ENCODE measurements at regions not wholly inside any gene's neighbourhood (a gene's known extent, or its start where the extent isn't known, plus 50 kb on each side); places are given as distances from the start of the nearest gene placed in this dataset.

DNA sequence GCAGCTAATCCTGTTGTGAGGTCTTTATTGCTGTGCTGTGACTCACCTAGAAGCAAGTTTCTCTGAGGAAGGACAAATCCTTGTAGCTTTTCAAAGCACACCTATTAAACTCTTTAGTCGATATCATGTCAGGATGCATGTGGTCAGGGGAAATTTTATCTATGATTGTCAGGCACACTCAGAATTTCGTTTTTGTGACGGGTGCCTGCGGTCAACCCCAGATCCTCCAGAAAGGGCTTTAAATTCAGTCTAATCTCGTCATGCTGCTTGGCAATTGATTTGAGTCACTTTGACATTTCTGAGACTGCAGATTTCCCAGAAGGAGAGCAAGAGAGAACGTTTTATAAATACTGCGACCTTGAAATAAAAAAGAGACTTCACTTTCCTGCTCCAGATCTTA, 316.9 kb downstream of the FGF9 start:
- no peaks in the 10 kb centered on the region for H3K36me3 ChIP-seq
- intact Hi-C loops (cut with DNase I; ENCODE audit: low total_unique reads) = no loop called here

GRCh38 chr13:21988624-21989023, 317.8 kb downstream of the FGF9 start:
- H3K4me3 ChIP-seq = no peak overlapping the region
- H3K4me1 ChIP-seq = no peaks in the 10 kb centered on the region
- no peak for TF ChIP-seq CTCF (IDR thresholded peaks at IDR 0.05)
- no peak for DNase-seq (ENCODE audit: low spot score in 2 of 2)
- H3K27ac ChIP-seq = no peak overlapping the region
- no peaks in the 10 kb centered on the region for H3K9me3 ChIP-seq
- no peaks in the 10 kb centered on the region for H3K36me3 ChIP-seq
- intact Hi-C loops (cut with DNase I; ENCODE audit: low total_unique reads) = no loop called here
- H3K27me3 ChIP-seq = no peaks in the 10 kb centered on the region

More for the DNA sequence above, 316.9 kb downstream of the FGF9 start:
- Histone ChIP-seq H3K27ac (no peak overlapping the region), H3K9me3 (no peaks in the 10 kb centered on the region), H3K4me3 (no peak overlapping the region), H3K4me1 (no peaks in the 10 kb centered on the region), H3K27me3 (no peaks in the 10 kb centered on the region)
- DNase-seq (ENCODE audit: low spot score in 2 of 2) = no peak
- TF ChIP-seq CTCF (IDR thresholded peaks at IDR 0.05) (no peak), POLR2AphosphoS5 (IDR thresholded peaks at IDR 0.05) (no peak), POLR2A (IDR thresholded peaks at IDR 0.05) (no peak)

- TF ChIP-seq POLR2A (IDR thresholded peaks at IDR 0.05) (no peak), POLR2AphosphoS5 (IDR thresholded peaks at IDR 0.05) (no peak), CTCF (IDR thresholded peaks at IDR 0.05) (no peak)
- no peaks in the 10 kb centered on the region for H3K27me3 ChIP-seq
- no peaks in the 10 kb centered on the region for H3K4me1 ChIP-seq
- intact Hi-C loops (cut with DNase I; ENCODE audit: low total_unique reads) = no loop called here
- DNase-seq (ENCODE audit: low spot score in 2 of 2) = no peak
- H3K9me3 ChIP-seq = no peaks in the 10 kb centered on the region
- no peaks in the 10 kb centered on the region for H3K36me3 ChIP-seq
- H3K27ac ChIP-seq = no peak overlapping the region
- no peak overlapping the region for H3K4me3 ChIP-seq
Observed at GRCh38 chr13:21996049-21996448, 325.2 kb downstream of the FGF9 start.

GRCh38 chr13:21997726-21998125, 326.9 kb downstream of the FGF9 start:
- TF ChIP-seq CTCF (IDR thresholded peaks at IDR 0.05) = no peak
- no peak for TF ChIP-seq POLR2A (IDR thresholded peaks at IDR 0.05)
- H3K9me3 ChIP-seq = no peaks in the 10 kb centered on the region
- DNase-seq (ENCODE audit: low spot score in 2 of 2) = no peak
- H3K4me3 ChIP-seq = no peak overlapping the region
- H3K36me3 ChIP-seq = no peaks in the 10 kb centered on the region
- no peak overlapping the region for H3K27ac ChIP-seq
- intact Hi-C loops (cut with DNase I; ENCODE audit: low total_unique reads) = no loop called here
- H3K4me1 ChIP-seq = no peaks in the 10 kb centered on the region
- no peaks in the 10 kb centered on the region for H3K27me3 ChIP-seq

GRCh38 chr13:21998279-21998990, 327.6 kb downstream of the FGF9 start:
- Histone ChIP-seq H3K9me3 (no peaks in the 10 kb centered on the region), H3K4me1 (no peaks in the 10 kb centered on the region), H3K36me3 (no peaks in the 10 kb centered on the region), H3K4me3 (no peak overlapping the region), H3K27me3 (no peaks in the 10 kb centered on the region), H3K27ac (no peak overlapping the region)
- intact Hi-C loops (cut with DNase I; ENCODE audit: low total_unique reads) = no loop called here
- no peak for DNase-seq (ENCODE audit: low spot score in 2 of 2)
- TF ChIP-seq CTCF (IDR thresholded peaks at IDR 0.05) = no peak
- no peak for TF ChIP-seq POLR2AphosphoS5 (IDR thresholded peaks at IDR 0.05)
- no peak for TF ChIP-seq POLR2A (IDR thresholded peaks at IDR 0.05)
